ENCODE measurements at regions not wholly inside any gene's neighbourhood (a gene's known extent, or its start where the extent isn't known, plus 50 kb on each side); places are given as distances from the start of the nearest gene placed in this dataset.

- TF ChIP-seq CTCF (IDR thresholded peaks at IDR 0.05) (no peak), EZH2phosphoT487 (IDR thresholded peaks at IDR 0.05) (no peak)
Measured at GRCh38 chr5:79876456-79876855, 114.6 kb downstream of the MTX3 start.
